Skin of body (tissue), 1 donor: ENCODE measurements at regions not wholly inside any gene's neighbourhood (a gene's known extent, or its start where the extent isn't known, plus 50 kb on each side); places are given as distances from the start of the nearest gene placed in this dataset.

Experiments used
- DNase-seq: peaks from one replicate; lab custom pipeline; 2025; lab: John Stamatoyannopoulos, UW

DNA sequence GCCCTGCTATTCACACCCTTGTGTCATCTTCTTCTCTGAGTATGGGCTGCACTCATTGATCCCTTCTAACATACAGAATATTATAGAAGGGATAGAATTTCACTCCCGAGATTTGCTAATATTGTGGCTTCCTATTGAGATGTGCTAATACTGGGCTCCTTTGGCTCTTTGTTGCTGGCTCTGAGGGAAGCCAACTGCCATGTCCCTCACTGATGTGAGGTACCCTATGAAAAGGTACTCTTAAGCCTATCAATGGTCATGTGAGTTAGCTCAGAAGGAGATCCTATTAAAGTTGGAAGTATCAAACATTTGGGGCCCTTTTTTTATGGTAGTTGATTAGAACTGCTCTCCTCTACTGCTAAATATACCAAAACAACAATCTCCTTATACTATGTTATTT, 665.2 kb upstream of the ZWINT start:
- no peak for DNase-seq

DNA sequence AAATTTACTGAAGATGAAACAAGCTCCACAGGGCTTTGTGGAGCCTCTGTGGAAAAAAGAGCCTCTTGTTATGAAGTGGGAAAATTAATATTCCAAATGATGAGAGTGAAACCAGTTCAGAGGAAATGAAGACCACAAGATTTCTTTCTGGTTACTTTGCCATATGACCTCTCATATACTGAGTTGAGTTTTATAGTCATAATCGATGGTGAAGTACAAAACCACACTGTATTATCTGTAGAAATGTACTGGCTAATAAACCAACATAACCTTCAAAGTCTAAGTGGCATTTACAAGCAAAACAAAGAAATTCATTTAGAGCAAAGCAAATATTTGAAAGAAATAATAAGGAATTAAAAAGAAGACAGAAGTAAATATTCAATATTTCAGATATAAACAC, 662.6 kb upstream of the ZWINT start:
- no peak for DNase-seq

DNA sequence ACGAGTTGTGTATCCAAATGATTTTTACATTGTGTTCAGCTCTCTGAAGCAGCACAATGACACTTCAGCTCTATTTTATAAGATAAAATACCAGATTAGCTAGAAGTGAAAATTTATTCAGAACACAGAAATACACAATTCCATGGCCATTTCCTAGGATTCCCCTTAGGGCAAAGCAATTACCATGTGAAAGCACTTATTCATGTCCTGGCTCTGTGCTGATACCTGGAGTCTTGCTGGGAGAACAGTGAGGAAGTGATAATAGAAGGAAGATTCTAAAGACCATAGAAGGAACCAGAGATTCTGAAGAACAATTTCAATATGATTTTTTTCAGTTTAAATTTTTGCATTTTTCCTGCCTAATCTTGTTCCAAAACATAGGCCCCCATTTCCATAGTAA, 657.4 kb upstream of the ZWINT start:
- no peak for DNase-seq

DNA sequence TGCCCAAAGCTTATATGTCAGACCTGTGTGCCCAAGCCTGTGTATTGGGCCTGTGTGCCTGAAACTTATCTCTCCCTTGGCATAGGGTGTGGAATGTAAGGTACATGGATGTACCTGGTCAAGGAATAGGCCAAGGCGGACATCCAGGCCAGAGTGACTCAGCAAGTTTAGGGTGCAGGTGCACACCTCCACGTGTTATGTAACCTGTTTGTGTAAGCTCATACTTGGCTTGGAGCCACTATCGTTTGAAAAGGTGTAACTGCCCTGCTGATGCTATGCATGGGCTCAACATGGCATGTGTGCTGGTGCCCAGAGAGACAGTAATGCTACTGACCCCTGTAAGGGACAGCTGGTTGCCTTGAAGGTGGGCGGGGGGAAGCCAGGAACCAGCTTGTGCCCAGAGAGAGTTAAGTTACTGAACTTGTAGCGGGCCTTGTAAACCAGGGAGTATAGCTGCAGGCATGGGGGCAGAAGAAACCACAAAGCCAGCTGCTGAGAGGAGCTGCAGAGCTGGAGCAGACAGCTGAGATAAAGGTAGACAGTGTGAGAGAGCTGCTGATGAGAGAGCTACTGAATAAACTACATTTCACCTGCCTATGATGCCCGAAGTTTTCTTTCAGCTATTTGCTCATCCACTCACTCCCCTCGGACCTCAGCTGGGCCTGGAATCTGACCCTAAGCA, 656.4 kb upstream of the ZWINT start:
- no peak for DNase-seq

DNA sequence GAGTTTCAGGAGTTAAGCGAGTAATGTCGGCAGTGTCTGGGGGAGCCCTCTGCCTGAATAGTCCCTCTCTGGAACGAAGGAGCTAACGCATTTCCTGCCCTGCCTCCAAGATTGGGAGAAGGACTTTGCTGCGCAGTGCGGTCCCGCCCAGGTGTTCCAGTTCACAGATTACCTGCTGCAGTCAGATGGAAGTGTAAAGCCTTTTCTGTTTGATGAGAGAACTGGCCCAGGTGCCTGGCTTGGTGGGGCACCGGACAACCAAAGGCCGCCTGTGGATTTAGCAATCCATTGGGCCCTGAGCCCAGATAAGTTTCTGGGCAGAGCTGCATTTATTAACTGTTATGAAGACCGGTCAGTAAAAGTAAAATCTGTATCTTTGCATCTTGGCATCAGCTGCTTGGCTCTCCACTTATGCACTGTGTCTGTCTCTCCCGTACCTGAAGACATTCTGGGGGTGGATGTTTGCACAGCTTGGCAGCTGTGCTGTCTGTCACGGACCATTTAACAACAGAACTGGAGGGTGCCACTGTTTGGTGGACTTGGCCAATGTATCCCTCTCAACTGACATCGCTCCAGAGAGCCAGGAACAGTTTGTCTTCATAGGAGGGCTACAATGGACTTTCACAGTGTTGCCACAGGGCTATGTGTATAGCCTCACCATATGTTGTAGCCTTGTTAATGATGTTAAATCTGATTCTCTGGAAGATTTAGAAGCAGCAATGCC, 654.7 kb upstream of the ZWINT start:
- DNase-seq: no peak

DNA sequence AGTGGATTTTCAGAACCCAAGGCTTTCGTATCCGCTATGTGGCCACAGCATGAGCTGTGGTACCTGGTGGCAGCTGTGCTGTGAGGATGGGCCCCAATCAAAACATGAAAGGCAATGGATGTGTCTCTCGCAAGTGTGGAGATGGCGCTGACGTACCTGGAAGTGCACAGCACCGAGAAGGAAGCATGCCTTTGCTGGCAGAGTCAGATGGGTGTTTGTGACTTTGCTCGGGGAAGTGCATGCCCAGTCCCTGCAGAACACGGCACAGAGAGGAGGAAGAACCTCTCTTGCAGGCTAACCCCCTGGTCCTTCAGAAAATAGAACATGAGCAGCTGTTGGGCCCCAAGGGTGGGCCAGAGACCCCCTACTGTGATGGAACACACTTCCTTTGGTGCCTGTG, 654.1 kb upstream of the ZWINT start:
- DNase-seq: no peak

DNA sequence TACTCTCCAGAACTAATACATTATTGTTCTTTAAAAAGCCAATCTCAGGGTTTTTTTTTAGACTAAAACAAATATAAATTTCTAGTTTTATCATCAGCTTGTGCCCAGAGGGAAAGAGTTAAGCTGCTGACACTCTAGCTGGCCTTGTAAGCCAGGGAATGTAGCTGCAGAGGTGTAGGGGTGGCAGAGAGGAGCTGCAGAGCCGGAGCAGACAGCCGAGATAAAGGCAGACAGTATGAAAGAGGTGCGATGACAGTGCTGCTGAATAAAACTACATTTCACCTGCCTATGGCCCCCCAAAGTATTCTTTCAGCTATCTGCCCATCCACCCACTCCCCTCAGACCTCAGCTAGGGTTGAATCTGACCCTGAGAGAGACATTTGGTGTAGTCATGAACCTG, 653.7 kb upstream of the ZWINT start:
- DNase-seq: no peak

DNA sequence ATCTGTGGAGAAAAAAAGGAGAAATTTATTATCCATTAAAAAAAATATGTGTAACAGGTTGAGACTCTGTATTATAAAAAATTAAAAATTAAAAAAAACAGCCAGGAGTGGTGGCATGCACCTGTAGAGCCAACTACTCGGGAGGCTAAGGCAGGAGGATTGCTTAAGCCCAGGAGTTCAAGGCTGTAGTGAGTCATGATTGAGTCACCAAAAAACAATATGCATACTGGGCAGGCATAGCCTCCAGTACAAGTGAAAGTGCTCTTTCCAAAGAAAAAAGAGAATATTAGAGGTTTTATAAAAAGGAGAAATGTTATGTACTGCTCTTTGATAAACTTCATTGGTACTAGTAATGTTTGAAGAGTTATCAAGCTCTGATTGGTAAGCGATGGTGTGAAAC, 647.1 kb upstream of the ZWINT start:
- no peak for DNase-seq

DNA sequence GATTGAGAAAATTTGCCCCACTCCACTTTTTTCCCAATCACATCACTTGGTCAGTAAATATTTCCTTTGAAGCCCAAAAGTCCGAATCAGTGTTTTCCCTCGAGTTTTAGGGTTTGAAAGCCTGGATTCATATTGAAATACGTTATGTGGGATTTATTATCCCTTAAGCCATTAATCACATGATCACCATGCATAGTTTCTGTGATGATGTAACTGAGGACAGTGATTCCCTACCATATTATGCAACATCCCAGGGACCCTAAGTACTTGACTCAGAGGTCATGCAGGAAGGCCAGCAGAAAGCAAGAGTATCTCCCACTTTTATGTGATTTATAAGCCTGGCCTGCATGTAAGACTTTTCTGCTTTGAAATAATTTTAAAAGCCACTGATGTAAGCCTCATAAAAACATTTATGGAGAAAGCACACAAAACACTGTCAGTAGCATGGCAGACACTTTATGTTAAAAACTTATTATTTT, 630.6 kb upstream of the ZWINT start:
- peak; percentile 11 for DNase-seq

DNA sequence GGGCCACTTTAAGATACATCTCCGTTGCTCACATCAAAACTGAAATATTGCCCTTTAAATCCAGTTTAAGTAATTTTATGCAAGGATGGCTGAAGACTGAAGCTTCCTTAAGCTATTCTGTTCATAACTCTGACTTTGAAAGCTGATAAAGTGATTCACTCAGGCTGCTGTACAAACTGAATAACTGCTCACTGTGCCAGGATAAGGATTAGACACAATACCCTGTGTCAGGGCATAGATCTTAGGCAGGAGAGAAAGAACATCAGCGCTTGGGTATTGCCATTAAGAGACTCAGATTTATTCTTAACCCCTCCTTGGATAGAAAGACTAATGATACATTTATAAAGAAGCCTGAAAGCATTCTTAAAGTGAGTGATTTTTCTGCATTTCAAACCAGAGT, 614.5 kb upstream of the ZWINT start:
- DNase-seq: no peak

DNA sequence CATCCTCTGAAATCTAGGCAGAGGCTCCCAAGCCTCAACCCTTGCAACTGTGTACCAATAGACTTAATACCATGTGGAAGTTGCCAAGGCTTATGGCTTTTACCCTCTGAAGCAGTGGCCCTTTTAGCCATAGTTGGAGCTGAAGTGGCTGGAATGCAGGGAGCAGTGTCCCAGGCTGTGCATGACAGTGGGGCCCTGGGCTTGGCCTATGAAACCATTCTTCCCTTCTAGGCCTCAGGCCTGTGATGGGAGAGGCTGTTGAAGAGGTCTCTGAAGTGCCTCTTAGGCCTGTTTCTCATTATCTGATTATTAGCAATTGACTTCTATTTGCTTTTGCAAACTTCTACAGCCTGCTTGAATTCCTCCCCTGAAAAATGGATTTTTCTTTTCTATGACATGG, 612.7 kb upstream of the ZWINT start:
- DNase-seq: no peak

DNA sequence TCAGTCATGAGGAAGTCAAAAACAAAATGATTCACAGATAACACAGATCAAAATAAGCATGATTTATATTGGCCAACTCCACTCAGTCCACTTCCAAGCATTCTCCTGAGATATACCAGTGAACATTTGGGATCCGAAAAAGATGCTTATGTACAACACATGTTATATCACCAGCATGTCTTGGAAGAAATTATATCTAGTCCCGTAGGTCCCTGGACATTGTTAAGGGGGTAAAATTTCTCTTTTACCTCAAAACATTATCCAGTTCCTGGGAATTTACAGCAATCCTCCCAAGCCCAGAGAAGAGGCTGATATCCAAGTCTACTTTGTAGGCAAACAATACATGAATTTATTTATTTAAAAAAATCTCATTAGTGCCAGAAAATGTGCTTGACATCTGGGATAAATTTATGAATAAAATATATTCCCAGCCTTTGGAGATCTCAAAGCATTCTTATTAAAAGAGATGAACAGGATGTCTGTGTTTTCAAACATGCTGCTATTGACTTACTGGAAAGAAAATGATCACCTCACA, 582.2 kb upstream of the ZWINT start:
- DNase-seq: peak; percentile 15

DNA sequence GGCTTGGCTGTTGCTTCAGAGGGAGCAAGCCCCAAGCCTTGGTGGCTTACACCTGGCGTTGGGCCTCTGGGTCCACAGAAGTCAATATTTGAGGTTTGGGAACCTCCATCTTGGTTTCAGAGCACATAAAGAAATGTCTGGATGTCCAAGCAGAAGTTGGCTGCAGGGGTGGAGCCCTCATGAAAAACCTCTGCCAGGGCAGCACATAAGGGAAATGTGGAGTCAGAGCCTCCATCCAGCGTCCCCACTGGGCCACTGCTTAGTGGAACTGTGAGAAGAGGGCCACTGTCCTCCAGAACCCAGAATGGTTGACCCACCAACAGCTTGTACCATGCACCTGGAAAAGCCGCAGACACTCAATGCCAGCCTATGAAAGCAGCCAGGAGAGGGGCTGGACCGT, 573.5 kb upstream of the ZWINT start:
- no peak for DNase-seq

DNA sequence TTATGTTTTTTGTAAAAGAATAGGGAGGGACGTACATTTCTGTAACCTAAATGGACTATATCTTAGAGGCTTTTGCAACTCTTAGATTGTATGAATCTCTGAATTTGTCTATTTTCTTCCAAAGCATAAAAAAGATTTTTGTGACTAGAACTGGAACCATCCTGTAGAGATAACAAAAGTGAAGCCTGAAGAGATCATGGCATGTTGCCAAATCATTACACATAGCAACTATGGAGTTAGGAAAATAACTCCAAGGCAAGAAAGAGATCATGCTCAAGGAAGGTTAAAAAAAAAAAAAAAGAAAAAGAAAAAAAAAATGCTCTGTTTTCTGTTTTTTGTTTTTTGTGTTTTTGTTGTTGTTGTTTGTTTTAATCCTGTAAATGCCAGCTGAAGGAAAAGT, 567.7 kb upstream of the ZWINT start:
- DNase-seq: no peak

DNA sequence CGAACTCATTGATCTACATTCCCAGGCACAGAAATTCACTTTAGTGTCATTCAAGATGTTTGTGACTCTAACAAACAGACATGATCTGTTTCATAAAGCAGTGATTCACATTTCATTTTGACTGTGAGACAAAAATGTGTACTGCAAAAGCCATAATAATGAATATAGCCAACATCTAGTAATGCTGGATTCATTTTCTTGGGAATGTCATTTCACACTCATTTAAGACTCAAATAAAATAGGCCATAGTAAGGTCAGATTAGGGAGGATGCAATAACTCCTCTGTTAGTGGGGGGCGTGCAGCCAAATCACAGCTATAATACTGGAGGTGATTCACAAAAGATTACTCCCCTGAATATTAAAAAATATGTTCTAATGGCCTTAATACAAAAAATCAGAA, 566.6 kb upstream of the ZWINT start:
- no peak for DNase-seq

DNA sequence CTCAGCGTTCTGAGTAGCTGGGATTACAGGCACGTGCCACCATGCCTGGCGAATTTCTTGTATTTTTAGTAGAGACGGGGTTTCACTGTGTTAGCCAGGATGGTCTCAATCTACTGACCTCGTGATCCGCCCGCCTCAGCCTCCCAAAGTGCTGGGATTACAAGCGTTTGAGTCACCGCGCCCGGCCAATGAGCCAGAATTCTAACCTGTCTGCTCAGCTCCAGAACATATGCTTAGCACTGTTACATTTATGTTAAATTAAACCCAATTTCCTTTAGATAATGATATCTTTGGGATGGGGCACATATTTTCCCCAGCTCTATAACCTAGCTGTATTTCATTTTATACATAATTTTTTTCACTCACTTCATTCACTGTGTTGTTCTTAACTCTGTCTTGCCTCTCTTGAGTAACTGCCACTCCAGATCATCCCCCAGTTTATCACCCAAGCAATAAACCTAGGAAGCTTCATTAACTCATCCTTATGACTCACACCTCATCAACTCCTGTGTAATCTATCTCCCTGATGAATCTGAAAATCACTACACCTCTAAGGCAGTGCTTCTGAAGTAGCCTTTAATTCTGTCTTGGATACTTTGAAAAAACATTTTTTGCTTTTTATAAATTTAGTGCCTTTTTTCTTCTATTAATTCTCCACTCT, 559.7 kb upstream of the ZWINT start:
- DNase-seq: no peak

DNA sequence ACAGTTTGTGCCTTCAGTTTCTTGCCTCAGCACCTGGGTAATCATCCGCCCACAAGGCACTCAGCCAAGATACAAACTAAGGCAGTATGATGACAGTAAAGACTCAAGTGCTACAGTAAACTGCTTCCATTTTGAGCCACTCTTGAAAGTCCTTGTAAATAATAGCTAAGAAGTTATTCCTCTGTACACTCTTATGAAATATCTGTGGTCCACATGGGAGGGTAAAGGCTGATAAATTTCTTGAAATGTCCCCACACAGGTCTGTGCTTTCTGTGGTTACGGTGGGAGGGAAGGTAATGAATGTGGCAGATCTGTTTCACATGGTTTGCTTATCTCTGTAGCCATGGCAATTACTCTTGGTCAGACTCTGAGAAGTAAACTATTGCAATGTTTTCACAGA, 551.0 kb upstream of the ZWINT start:
- no peak for DNase-seq

DNA sequence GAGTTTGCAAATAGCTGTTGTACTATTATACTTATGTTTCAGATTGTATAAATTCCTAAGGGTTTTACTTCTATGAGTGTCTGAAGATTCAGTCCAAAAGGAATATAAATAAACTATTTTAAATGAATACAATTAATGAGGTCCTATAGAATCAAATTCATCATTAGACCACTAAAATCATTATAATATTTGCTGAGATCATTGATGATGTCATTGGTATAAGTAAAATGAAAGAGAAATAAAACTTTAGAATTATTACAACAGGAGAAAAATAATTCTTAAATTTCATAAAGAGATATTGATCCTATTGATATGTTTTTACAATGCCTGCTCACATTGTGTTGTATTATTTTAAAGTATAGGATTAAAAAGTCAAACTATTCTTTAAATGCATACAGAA, 544.0 kb upstream of the ZWINT start:
- DNase-seq: no peak

DNA sequence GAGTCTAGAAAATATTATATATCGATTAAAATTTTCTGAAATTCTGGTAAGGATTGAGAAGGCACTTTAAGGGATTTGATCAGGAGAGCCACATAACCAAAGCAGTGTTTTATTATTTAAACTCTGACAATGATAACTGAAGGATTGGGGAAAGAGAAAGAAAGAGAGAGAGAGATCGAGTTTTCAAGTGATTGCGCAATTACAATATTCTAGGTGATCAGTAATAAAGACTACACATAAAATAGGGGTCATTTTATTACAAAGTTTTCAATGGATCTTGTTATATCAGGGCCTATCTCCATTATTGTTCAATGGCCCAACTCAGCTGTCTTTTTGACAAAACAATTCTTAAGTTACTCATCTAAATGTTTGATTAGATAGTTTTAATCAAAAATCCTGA, 541.5 kb upstream of the ZWINT start:
- no peak for DNase-seq

DNA sequence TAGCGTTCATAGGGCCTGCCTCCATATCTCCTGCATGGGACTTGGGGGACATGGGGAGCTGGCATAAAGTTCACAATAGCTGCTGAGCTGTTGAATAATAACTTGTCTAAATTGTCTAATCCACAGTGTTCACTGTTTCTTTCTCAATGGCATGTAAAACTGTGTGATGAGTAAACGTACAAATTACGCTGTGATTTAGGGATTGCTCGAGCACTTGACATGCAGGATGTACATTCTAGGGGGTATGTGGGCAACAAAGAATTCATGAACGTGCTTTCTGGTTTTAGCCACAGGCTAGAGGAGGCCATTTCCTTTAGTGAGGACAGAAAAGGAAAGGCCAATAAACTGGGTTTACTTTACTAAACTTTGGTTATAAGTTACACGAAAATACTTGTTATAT, 534.2 kb upstream of the ZWINT start:
- no peak for DNase-seq

DNA sequence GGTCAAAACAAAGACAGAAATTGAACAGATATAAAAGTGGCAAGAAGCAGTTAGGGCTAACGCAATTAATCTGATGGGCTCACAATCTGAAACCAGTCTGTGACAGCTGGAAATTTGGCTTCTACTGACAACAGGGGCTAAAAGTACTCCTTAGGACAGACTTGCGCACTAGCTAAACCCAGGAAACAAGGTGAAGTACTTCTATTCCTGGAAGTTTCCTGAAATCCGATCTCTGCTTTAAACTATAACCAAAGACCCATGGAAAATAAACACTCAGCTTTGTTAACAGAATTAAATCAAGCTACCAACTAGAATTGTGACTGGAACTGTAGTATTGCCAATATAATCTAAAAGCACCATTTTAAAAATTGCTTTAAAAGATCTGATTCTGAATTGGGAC, 520.2 kb upstream of the ZWINT start:
- DNase-seq: no peak

DNA sequence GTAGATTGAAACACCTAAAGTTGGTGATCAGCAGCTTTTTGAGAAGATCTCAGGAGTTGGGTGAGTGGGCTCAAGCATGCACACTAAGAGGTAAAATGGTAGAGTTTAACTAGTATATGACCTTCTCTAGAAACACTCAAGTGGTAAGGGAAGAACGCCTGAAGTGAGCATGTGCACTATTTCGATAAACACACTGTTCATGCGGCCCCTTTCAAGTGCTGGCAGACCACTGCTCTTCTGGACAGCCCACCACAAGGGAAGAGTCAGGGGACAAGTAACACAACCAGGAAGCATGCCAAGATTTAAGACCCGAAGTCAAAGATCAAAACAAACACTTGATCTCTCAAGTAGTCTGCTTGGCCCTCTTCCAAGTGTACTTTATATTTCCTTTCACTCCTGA, 519.5 kb upstream of the ZWINT start:
- DNase-seq: no peak

DNA sequence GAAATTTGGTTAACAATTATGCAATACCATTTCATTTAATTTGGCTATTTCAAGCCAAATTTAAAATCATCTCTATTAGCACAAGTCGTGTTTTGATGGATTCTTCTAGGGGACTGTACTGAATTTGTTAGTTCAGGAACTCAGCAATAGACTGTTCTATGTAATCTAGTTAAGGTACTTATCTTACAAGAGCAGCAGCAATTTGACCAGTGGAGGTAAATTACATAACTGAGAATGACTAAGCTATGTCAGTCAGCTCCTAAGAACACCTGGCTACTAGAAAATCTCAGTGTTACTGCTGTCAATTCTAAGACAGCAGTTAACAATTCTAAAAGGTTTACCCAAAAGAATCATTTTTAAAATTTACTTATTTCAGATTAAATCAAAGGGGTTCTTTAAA, 513.9 kb upstream of the ZWINT start:
- DNase-seq: no peak
